HG02763 (cell line): ENCODE measurements at regions not wholly inside any gene's neighbourhood (a gene's known extent, or its start where the extent isn't known, plus 50 kb on each side); places are given as distances from the start of the nearest gene placed in this dataset.
"Not testable (repeated sequence)": the region's sequence is repeated elsewhere in the genome, so short reads cannot be mapped to it uniquely, and the experiment has no call there.

Source experiments
- ATAC-seq: cut with Tn5 transposase; IDR thresholded peaks from one replicate; pipeline ENCODE4 v1.9.1; 2021; ENCODE audit warnings: mild to moderate bottlenecking, moderate library complexity; ENCODE audit not compliant: unreplicated experiment

- ATAC-seq = no peak
Measured at GRCh38 chr7:91752102-91752501, 128.4 kb downstream of the MTERF1 start.

GRCh38 chr7:91754280-91754679 is 126.2 kb downstream of the MTERF1 start:
- ATAC-seq = not testable (repeated sequence)

GRCh38 chr7:91755121-91755520 is 125.4 kb downstream of the MTERF1 start:
- not testable (repeated sequence) for ATAC-seq

GRCh38 chr7:91759205-91759863 is 121.2 kb downstream of the MTERF1 start:
- no peak for ATAC-seq

GRCh38 chr7:91767820-91768219 is 112.7 kb downstream of the MTERF1 start:
- no peak for ATAC-seq

- no peak for ATAC-seq
Measured at GRCh38 chr7:91771394-91771793, 109.1 kb downstream of the MTERF1 start.

- ATAC-seq = no peak
Measured at GRCh38 chr7:91771921-91772815, 108.3 kb downstream of the MTERF1 start.

GRCh38 chr7:91776171-91776570 is 104.3 kb downstream of the MTERF1 start:
- ATAC-seq = no peak

- no peak for ATAC-seq
Measured at GRCh38 chr7:91777522-91777921, 103.0 kb downstream of the MTERF1 start.

GRCh38 chr7:91778416-91778815 is 102.1 kb downstream of the MTERF1 start:
- ATAC-seq = no peak

- no peak for ATAC-seq
Measured at GRCh38 chr7:91780521-91780920, 100.0 kb downstream of the MTERF1 start.

- no peak for ATAC-seq
Measured at GRCh38 chr7:91784469-91784868, 96.0 kb downstream of the MTERF1 start.

GRCh38 chr7:91787931-91788330 is 92.6 kb downstream of the MTERF1 start:
- ATAC-seq = no peak

- ATAC-seq = no peak
Measured at GRCh38 chr7:91789086-91789485, 91.4 kb downstream of the MTERF1 start.

GRCh38 chr7:91789558-91789957 is 90.9 kb downstream of the MTERF1 start:
- ATAC-seq = no peak

- not testable (repeated sequence) for ATAC-seq
Measured at GRCh38 chr7:91790646-91791045, 89.9 kb downstream of the MTERF1 start.

GRCh38 chr7:91796122-91796521 is 84.4 kb downstream of the MTERF1 start:
- no peak for ATAC-seq

GRCh38 chr7:91798425-91798824 is 82.1 kb downstream of the MTERF1 start:
- no peak for ATAC-seq

- ATAC-seq = no peak
Measured at GRCh38 chr7:91800389-91800788, 80.1 kb downstream of the MTERF1 start.

- ATAC-seq = no peak
Measured at GRCh38 chr7:91801331-91801983, 79.0 kb downstream of the MTERF1 start.

- ATAC-seq = no peak
Measured at GRCh38 chr7:91811236-91811635, 69.3 kb downstream of the MTERF1 start.

- ATAC-seq = no peak
Measured at GRCh38 chr7:91811641-91812040, 68.9 kb downstream of the MTERF1 start.
